Testis (tissue), 2 donors: ENCODE measurements at regions not wholly inside any gene's neighbourhood (a gene's known extent, or its start where the extent isn't known, plus 50 kb on each side); places are given as distances from the start of the nearest gene placed in this dataset.

Experiments
- POLR2A ChIP-seq: fragments of 450-650 bp; IDR thresholded peaks from one replicate; pipeline ENCODE4 v1.6.1; 2017; ENCODE audit warnings: antibody characterized with exemption, mild to moderate bottlenecking, moderate library complexity
- TF ChIP-seq, protein P1 (sequence below), 3 experiments: fragments of 450-650 bp in 2 of 3; fragments of 200-600 bp in 1 of 3; sonication (generic) in 1 of 3; IDR thresholded peaks; one replicate each; pipeline ENCODE4 v1.5.1; 2016 to 2019; ENCODE audit warnings: antibody characterized with exemption in 3 of 3, mild to moderate bottlenecking in 2 of 3, moderate library complexity in 1 of 3

GRCh38 chr4:14379183-14379582 is 623.1 kb upstream of the CPEB2 start:
- TF ChIP-seq, protein P1, sequence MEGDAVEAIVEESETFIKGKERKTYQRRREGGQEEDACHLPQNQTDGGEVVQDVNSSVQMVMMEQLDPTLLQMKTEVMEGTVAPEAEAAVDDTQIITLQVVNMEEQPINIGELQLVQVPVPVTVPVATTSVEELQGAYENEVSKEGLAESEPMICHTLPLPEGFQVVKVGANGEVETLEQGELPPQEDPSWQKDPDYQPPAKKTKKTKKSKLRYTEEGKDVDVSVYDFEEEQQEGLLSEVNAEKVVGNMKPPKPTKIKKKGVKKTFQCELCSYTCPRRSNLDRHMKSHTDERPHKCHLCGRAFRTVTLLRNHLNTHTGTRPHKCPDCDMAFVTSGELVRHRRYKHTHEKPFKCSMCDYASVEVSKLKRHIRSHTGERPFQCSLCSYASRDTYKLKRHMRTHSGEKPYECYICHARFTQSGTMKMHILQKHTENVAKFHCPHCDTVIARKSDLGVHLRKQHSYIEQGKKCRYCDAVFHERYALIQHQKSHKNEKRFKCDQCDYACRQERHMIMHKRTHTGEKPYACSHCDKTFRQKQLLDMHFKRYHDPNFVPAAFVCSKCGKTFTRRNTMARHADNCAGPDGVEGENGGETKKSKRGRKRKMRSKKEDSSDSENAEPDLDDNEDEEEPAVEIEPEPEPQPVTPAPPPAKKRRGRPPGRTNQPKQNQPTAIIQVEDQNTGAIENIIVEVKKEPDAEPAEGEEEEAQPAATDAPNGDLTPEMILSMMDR (IDR thresholded peaks at IDR 0.05): no peak
- no peak for TF ChIP-seq POLR2A
